HL-60 (cell line): ENCODE measurements at regions not wholly inside any gene's neighbourhood (a gene's known extent, or its start where the extent isn't known, plus 50 kb on each side); places are given as distances from the start of the nearest gene placed in this dataset.

ENCODE experiments used
- CTCF ChIP-seq: IDR thresholded peaks from one replicate; pipeline ENCODE4 v1.5.1; 2011; ENCODE audit warnings: low read length, control low read depth, inconsistent platforms; ENCODE audit not compliant: insufficient read depth
- GABPA ChIP-seq: IDR thresholded peaks from 2 replicates; pipeline ENCODE4 v1.6.1; 2012; ENCODE audit warnings: low read depth
- POLR2AphosphoS5 ChIP-seq: IDR thresholded peaks from 2 replicates; pipeline ENCODE4 v1.6.1; 2012; ENCODE audit warnings: low read depth
- REST ChIP-seq: IDR thresholded peaks from 2 replicates; pipeline ENCODE4 v1.6.1; 2012; ENCODE audit warnings: low read depth; ENCODE audit not compliant: insufficient replicate concordance

GRCh38 chr12:93179792-93180191 is 197.9 kb upstream of the NUDT4 start:
- TF ChIP-seq CTCF (no peak), POLR2AphosphoS5 (no peak), REST (no peak), GABPA (no peak)
